SK-N-SH (cell line): ENCODE measurements at regions not wholly inside any gene's neighbourhood (a gene's known extent, or its start where the extent isn't known, plus 50 kb on each side); places are given as distances from the start of the nearest gene placed in this dataset.

ENCODE experiments used
- CTCF ChIA-PET: fragments of 300-600, 350-600 bp; formaldehyde crosslinking; extraction: SDS; loops from one replicate; lab custom pipeline; 2021; lab: Yijun Ruan, JAX
- POLR2A ChIA-PET: fragments of 350-600 bp; sonication (Branson Sonifier 250); formaldehyde crosslinking; extraction: SDS; loops from one replicate; lab custom pipeline; 2020; ENCODE audit warnings: antibody characterized with exemption, inconsistent platforms; lab: Yijun Ruan, JAX
- DNase-seq: peaks from one replicate; pipeline ENCODE4 v3.0.0; 2012
- H2AFZ ChIP-seq: fragments of 200-600 bp; sonication (generic); 2 replicates; pipeline ENCODE4 v1.8.1; 2016; ENCODE audit warnings: antibody characterized with exemption, mild to moderate bottlenecking, low read depth
- H3F3A ChIP-seq: fragments of 200-600 bp; sonication (generic); replicated peaks from 2 replicates; pipeline ENCODE3; 2016; ENCODE audit warnings: antibody characterized with exemption, mild to moderate bottlenecking; ENCODE audit not compliant: insufficient read depth
- H3K27ac ChIP-seq, 2 experiments: fragments of 200-500 bp in 1 of 2; fragments of 200-600 bp in 1 of 2; sonication (Bioruptor generic) in 1 of 2; sonication (generic), shearing (Covaris generic) in 1 of 2; 2 replicates each; pipeline versions ENCODE4 v1.5.1 to v1.6.1; 2014 to 2016; ENCODE audit warnings: low read depth in 2 of 2, inconsistent platforms in 1 of 2, low read length in 1 of 2, mild to moderate bottlenecking in 1 of 2, mixed read lengths in 1 of 2
- H3K27me3 ChIP-seq: fragments of 200-600 bp; sonication (generic), shearing (Covaris generic); 2 replicates; pipeline ENCODE4 v1.6.1; 2016; ENCODE audit warnings: mixed run types; ENCODE audit not compliant: insufficient read depth
- H3K36me3 ChIP-seq, 2 experiments: fragments of 200-500 bp in 1 of 2; fragments of 200-600 bp in 1 of 2; sonication (Bioruptor generic) in 1 of 2; sonication (generic) in 1 of 2; replicated peaks in 1 of 2; 2 replicates each; pipeline versions ENCODE3 to v1.5.1; 2014 to 2016; ENCODE audit warnings: low read length in 1 of 2, mild to moderate bottlenecking in 1 of 2; ENCODE audit not compliant: insufficient read depth in 2 of 2, control insufficient read depth in 1 of 2
- H3K4me1 ChIP-seq, 2 experiments: fragments of 200-500 bp in 1 of 2; fragments of 200-600 bp in 1 of 2; sonication (Bioruptor generic) in 1 of 2; sonication (generic), shearing (Covaris generic) in 1 of 2; 2 replicates each; pipeline versions ENCODE4 v1.5.1 to v1.6.1; 2014 to 2016; ENCODE audit warnings: low read depth in 1 of 2, low read length in 1 of 2, mixed run types in 1 of 2; ENCODE audit not compliant: insufficient read depth in 2 of 2, control insufficient read depth in 1 of 2
- H3K4me2 ChIP-seq: fragments of 200-600 bp; sonication (generic), shearing (Covaris generic); 2 replicates; pipeline ENCODE4 v1.6.1; 2017; ENCODE audit warnings: mixed run types
- H3K4me3 ChIP-seq, 2 experiments: fragments of 200-500 bp in 1 of 2; fragments of 200-600 bp in 1 of 2; sonication (Bioruptor generic) in 1 of 2; sonication (generic), shearing (Covaris generic) in 1 of 2; 2 replicates each; pipeline versions ENCODE4 v1.5.1 to v1.8.1; 2014 to 2016; ENCODE audit warnings: low read depth in 2 of 2, inconsistent platforms in 1 of 2, low read length in 1 of 2, mild to moderate bottlenecking in 1 of 2, mixed read lengths in 1 of 2, moderate library complexity in 1 of 2
- H3K79me2 ChIP-seq: fragments of 200-600 bp; sonication (generic); 2 replicates; pipeline ENCODE4 v1.8.1; 2017; ENCODE audit warnings: mild to moderate bottlenecking; ENCODE audit not compliant: insufficient read depth
- H3K9ac ChIP-seq: fragments of 200-600 bp; sonication (generic); 2 replicates; pipeline ENCODE4 v1.6.1; 2017; ENCODE audit warnings: mixed run types
- H3K9me2 ChIP-seq: fragments of 200-600 bp; sonication (generic); 2 replicates; pipeline ENCODE4 v1.6.1; 2017; ENCODE audit warnings: mixed run types
- H3K9me3 ChIP-seq: fragments of 200-600 bp; sonication (generic); 2 replicates; pipeline ENCODE4 v1.6.1; 2017; ENCODE audit warnings: mixed run types, mild to moderate bottlenecking, moderate library complexity
- H4K20me1 ChIP-seq: fragments of 200-600 bp; sonication (generic); 2 replicates; pipeline ENCODE4 v1.6.1; 2017; ENCODE audit warnings: mild to moderate bottlenecking, mixed run types; ENCODE audit not compliant: insufficient read depth
- CHD2 ChIP-seq: fragments of 150-350 bp; IDR thresholded peaks from 2 replicates; pipeline ENCODE4 v1.6.1; 2018; ENCODE audit warnings: low read length; ENCODE audit not compliant: partially characterized antibody
- EP300 ChIP-seq, 2 experiments: IDR thresholded peaks; 2 replicates each; pipeline versions ENCODE4 v1.4.0 to v1.6.1; 2012; ENCODE audit warnings: borderline replicate concordance in 1 of 2, low read depth in 1 of 2, low read length in 1 of 2
- FOSL2 ChIP-seq: IDR thresholded peaks from 2 replicates; pipeline ENCODE4 v1.4.0; 2012; ENCODE audit warnings: low read depth, mild to moderate bottlenecking, moderate library complexity, borderline replicate concordance
- GABPA ChIP-seq: IDR thresholded peaks from 2 replicates; pipeline ENCODE4 v1.4.0; 2012; ENCODE audit warnings: low read depth, mild to moderate bottlenecking
- GATA2 ChIP-seq: sonication (generic); formaldehyde crosslinking; IDR thresholded peaks from 2 replicates; pipeline ENCODE4 v1.5.0; 2020; ENCODE audit warnings: mild to moderate bottlenecking, missing genetic modification reagents
- MEF2A ChIP-seq: IDR thresholded peaks from 2 replicates; pipeline ENCODE4 v1.4.0; 2012; ENCODE audit warnings: low read depth, borderline replicate concordance
- MXI1 ChIP-seq: IDR thresholded peaks from 2 replicates; pipeline ENCODE4 v1.6.1; 2012; ENCODE audit warnings: mild to moderate bottlenecking, low read depth, low read length, improper control_type of control experiment
- NFIC ChIP-seq: IDR thresholded peaks from 2 replicates; pipeline ENCODE4 v1.4.0; 2012; ENCODE audit warnings: borderline replicate concordance
- POLR2AphosphoS5 ChIP-seq: IDR thresholded peaks from 2 replicates; pipeline ENCODE4 v1.6.1; 2012; ENCODE audit warnings: low read depth, low read length
- SMC3 ChIP-seq: IDR thresholded peaks from 2 replicates; pipeline ENCODE4 v1.6.1; 2012; ENCODE audit warnings: low read depth, low read length, improper control_type of control experiment
- TCF12 ChIP-seq: IDR thresholded peaks from 2 replicates; pipeline ENCODE4 v1.4.0; 2012
- YY1 ChIP-seq: IDR thresholded peaks from 2 replicates; pipeline ENCODE4 v1.4.0; 2012; ENCODE audit warnings: low read depth, mild to moderate bottlenecking
- WGBS: methylation state at CpG from one replicate; pipeline ENCODE4 v1.1.6; 2017; ENCODE audit warnings: low lambda C conversion rate; 5-methylcytosine and 5-hydroxymethylcytosine counted together
- TF ChIP-seq, protein P1 (sequence below): IDR thresholded peaks from 2 replicates; pipeline ENCODE4 v1.4.0; 2012; ENCODE audit warnings: low read depth
- TF ChIP-seq, protein P2 (sequence below): IDR thresholded peaks from 2 replicates; pipeline ENCODE4; 2012
- TF ChIP-seq, protein P3 (sequence below): fragments of 200-600 bp; sonication (generic); IDR thresholded peaks from 2 replicates; pipeline ENCODE4 v1.6.1; 2017; ENCODE audit warnings: antibody characterized with exemption, mild to moderate bottlenecking, moderate library complexity
- TF ChIP-seq, protein P4 (sequence below): IDR thresholded peaks from 2 replicates; pipeline ENCODE4 v1.4.0; 2012; ENCODE audit warnings: low read depth, borderline replicate concordance
- TF ChIP-seq, protein P5 (sequence below): fragments of 150-350 bp; IDR thresholded peaks from 2 replicates; pipeline ENCODE4 v1.6.1; 2017; ENCODE audit warnings: antibody characterized with exemption, low read length, low read depth, borderline replicate concordance

DNA sequence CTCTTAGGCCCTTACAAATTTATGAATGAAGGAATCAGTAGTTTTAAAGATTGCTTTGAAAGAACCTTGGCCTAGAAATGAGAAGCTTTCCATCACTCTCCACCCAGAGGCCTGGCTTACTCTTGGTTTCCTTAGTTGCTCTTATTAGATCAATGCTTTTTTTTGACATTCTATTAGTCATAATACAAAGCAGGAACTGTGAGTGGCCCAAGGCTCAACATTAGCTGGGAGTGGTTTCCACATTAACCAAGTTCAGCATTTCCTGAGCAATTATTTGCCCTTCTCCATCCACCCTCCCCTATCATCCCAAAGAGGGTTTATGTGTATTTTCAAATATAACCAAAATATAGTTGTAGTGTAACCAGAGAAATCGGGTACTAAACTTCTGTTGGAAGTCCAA lies 103.4 kb upstream of the FAM204A start:
- ChIA-PET POLR2A (no interaction called here), CTCF (interaction anchor here (1.2 to 7.6 kb wide), 3 partner anchors 9 to 949 kb away, joined by 3 to 61 read pairs (median 4); no protein-coding TSS in a partner anchor)
- WGBS: 17% methylated on average over 1 of the region's 1 CpG
- TF ChIP-seq YY1 (no peak), TCF12 (no peak), SMC3 (no peak), CHD2 (no peak), MEF2A (no peak), GATA2 (CRISPR knock-in tag) (no peak), MXI1 (no peak), POLR2AphosphoS5 (no peak), FOSL2 (no peak), NFIC (no peak), GABPA (no peak), EP300 (IDR thresholded peaks at IDR 0.05; ENCODE audit: borderline replicate concordance in 1 of 2, low read depth in 1 of 2, low read length in 1 of 2) (no peak)
- TF ChIP-seq, protein P1, sequence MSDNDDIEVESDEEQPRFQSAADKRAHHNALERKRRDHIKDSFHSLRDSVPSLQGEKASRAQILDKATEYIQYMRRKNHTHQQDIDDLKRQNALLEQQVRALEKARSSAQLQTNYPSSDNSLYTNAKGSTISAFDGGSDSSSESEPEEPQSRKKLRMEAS: no peak
- TF ChIP-seq, protein P2, sequence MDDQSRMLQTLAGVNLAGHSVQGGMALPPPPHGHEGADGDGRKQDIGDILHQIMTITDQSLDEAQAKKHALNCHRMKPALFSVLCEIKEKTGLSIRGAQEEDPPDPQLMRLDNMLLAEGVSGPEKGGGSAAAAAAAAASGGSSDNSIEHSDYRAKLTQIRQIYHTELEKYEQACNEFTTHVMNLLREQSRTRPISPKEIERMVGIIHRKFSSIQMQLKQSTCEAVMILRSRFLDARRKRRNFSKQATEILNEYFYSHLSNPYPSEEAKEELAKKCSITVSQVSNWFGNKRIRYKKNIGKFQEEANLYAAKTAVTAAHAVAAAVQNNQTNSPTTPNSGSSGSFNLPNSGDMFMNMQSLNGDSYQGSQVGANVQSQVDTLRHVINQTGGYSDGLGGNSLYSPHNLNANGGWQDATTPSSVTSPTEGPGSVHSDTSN: no peak
- TF ChIP-seq, protein P3, sequence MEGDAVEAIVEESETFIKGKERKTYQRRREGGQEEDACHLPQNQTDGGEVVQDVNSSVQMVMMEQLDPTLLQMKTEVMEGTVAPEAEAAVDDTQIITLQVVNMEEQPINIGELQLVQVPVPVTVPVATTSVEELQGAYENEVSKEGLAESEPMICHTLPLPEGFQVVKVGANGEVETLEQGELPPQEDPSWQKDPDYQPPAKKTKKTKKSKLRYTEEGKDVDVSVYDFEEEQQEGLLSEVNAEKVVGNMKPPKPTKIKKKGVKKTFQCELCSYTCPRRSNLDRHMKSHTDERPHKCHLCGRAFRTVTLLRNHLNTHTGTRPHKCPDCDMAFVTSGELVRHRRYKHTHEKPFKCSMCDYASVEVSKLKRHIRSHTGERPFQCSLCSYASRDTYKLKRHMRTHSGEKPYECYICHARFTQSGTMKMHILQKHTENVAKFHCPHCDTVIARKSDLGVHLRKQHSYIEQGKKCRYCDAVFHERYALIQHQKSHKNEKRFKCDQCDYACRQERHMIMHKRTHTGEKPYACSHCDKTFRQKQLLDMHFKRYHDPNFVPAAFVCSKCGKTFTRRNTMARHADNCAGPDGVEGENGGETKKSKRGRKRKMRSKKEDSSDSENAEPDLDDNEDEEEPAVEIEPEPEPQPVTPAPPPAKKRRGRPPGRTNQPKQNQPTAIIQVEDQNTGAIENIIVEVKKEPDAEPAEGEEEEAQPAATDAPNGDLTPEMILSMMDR: no peak
- TF ChIP-seq, protein P4, sequence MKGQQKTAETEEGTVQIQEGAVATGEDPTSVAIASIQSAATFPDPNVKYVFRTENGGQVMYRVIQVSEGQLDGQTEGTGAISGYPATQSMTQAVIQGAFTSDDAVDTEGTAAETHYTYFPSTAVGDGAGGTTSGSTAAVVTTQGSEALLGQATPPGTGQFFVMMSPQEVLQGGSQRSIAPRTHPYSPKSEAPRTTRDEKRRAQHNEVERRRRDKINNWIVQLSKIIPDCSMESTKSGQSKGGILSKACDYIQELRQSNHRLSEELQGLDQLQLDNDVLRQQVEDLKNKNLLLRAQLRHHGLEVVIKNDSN: no peak
- TF ChIP-seq, protein P5, sequence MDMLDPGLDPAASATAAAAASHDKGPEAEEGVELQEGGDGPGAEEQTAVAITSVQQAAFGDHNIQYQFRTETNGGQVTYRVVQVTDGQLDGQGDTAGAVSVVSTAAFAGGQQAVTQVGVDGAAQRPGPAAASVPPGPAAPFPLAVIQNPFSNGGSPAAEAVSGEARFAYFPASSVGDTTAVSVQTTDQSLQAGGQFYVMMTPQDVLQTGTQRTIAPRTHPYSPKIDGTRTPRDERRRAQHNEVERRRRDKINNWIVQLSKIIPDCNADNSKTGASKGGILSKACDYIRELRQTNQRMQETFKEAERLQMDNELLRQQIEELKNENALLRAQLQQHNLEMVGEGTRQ: no peak
- Histone ChIP-seq H2AFZ (no peak overlapping the region), H3K27me3 (no peaks in the 10 kb centered on the region), H3K9me3 (no peaks in the 10 kb centered on the region), H3K36me3 (no peaks in the 10 kb centered on the region), H3F3A (no peaks in the 10 kb centered on the region), H3K4me1 (peaks cover 0 to 3% of the 10 kb centered on the region in 2 experiments; a peak in 1 of 4 replicates), H3K79me2 (no peaks in the 10 kb centered on the region), H3K4me3 (no peak overlapping the region), H3K9ac (no peak overlapping the region), H3K27ac (no peak overlapping the region), H3K9me2 (no peaks in the 10 kb centered on the region), H4K20me1 (no peaks in the 10 kb centered on the region), H3K4me2 (no peak overlapping the region)
- no peak for DNase-seq
